Ovary (tissue), 7 donors: ENCODE measurements at regions not wholly inside any gene's neighbourhood (a gene's known extent, or its start where the extent isn't known, plus 50 kb on each side); places are given as distances from the start of the nearest gene placed in this dataset.
A peak's percentile ranks its signal among the peaks of the same experiment; 100 is the strongest.

Experiments
- DNase-seq, 5 donors: peaks; one replicate each; pipeline ENCODE4 v3.0.0-alpha.2; 2019 to 2020
- H3K27ac ChIP-seq, 2 donors: fragments of 200-600 bp; one replicate each; pipeline versions ENCODE4 v1.5.1 to v1.8.0; 2019 to 2022
- H3K27me3 ChIP-seq: fragments of 200-600 bp; one replicate; pipeline ENCODE4 v1.8.0; 2022
- H3K36me3 ChIP-seq: fragments of 200-600 bp; sonication (generic); one replicate; pipeline ENCODE4 v1.5.1; 2019
- H3K4me1 ChIP-seq: one replicate; pipeline ENCODE4 v1.8.1; 2013; ENCODE audit warnings: mild to moderate bottlenecking, moderate library complexity; ENCODE audit not compliant: insufficient read depth
- H3K4me3 ChIP-seq: fragments of 200-600 bp; sonication (generic); one replicate; pipeline ENCODE4 v1.5.1; 2017
- H3K9me3 ChIP-seq, 2 donors: fragments of 200-600 bp in 1 of 2; sonication (generic) in 1 of 2; one replicate each; pipeline versions ENCODE4 v1.5.1 to v1.8.1; 2013 to 2019; ENCODE audit warnings: mild to moderate bottlenecking in 1 of 2, moderate library complexity in 1 of 2
- EP300 ChIP-seq: sonication (generic); formaldehyde crosslinking; IDR thresholded peaks from one replicate; pipeline ENCODE4 v1.6.1; 2017; ENCODE audit warnings: antibody characterized with exemption
- POLR2A ChIP-seq: fragments of 450-650 bp; IDR thresholded peaks from one replicate; pipeline ENCODE4 v1.6.1; 2017; ENCODE audit warnings: antibody characterized with exemption, mild to moderate bottlenecking, moderate library complexity
- WGBS, 3 donors: extraction: QIAGEN DNeasy Blood & Tissue Kit in 1 of 3; methylation state at CpG; one replicate each; pipeline versions ENCODE4 v1.1.5 to v1.1.7; 2013 to 2017; 5-methylcytosine and 5-hydroxymethylcytosine counted together
- intact Hi-C, 4 donors: fragments of 100-400 bp; cut with DNase I; formaldehyde crosslinking; loops; one replicate each; pipeline versions ENCODE4 v1.11.0 to v1.15.1; 2022 to 2023
- TF ChIP-seq, protein P1 (sequence below), 3 donors: fragments of 450-650 bp in 2 of 3; fragments of 200-600 bp in 1 of 3; IDR thresholded peaks; one replicate each; pipeline versions ENCODE4 v1.5.1 to v1.8.0; 2016 to 2022; ENCODE audit warnings: antibody characterized with exemption in 3 of 3, mild to moderate bottlenecking in 1 of 3
- donor health status: DM: no; HTN: no; CAD: no; lungs with moderate emphysema.
- donor health status: DM: no; HTN: no; CAD: no.
- donor health status: Bipolar disorder and iron deficiency.
- donor health status: DM: no; HTN: no; CAD: no.
- donor health status: DM: yes; HTN: yes; CAD: no.

DNA sequence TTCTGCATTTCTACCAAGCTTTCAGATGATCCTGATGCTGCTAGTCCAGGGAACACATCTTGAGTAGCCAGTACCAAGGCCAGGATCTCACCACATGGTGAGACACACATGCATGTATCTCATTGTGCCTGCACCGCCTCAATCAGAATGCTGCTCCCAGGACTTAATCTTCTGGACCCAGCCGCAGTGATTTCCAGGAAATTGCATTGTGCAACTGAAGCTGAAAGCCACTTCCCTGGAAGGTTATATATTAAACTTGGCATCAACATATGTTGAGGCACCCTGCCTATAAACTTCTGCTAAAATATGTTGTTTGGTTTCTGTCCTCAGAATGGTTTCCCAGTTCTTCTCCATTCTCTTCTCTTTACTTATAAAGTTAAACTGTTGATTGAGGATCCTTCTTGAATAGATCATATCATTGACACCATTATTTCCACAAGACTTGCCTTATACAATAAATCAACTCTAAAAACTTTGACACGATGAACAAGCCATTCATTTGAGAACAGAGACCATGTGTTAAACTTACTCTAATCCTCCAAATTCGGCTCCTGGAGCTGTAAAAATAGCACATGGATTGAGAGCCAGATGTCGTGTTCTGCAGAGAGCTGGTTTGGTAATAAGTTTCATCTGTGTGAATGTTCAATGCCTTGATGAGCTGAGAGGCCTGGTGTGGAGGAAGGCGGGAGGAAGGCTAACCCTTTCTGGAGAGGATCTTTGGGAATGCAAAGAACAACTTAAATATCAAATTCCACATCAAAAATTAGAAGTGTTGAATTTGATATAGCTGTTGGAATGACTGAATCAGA lies 65.0 kb upstream of the PCSK2 start:
- TF ChIP-seq POLR2A, result no peak
- no peak for TF ChIP-seq EP300
- TF ChIP-seq, protein P1, sequence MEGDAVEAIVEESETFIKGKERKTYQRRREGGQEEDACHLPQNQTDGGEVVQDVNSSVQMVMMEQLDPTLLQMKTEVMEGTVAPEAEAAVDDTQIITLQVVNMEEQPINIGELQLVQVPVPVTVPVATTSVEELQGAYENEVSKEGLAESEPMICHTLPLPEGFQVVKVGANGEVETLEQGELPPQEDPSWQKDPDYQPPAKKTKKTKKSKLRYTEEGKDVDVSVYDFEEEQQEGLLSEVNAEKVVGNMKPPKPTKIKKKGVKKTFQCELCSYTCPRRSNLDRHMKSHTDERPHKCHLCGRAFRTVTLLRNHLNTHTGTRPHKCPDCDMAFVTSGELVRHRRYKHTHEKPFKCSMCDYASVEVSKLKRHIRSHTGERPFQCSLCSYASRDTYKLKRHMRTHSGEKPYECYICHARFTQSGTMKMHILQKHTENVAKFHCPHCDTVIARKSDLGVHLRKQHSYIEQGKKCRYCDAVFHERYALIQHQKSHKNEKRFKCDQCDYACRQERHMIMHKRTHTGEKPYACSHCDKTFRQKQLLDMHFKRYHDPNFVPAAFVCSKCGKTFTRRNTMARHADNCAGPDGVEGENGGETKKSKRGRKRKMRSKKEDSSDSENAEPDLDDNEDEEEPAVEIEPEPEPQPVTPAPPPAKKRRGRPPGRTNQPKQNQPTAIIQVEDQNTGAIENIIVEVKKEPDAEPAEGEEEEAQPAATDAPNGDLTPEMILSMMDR (IDR thresholded peaks at IDR 0.05), result no peak
- Histone ChIP-seq H3K9me3 (no peaks in the 10 kb centered on the region), H3K4me1 (peaks cover 6% of the 10 kb centered on the region), H3K36me3 (no peaks in the 10 kb centered on the region), H3K27ac (no peak overlapping the region), H3K4me3 (no peak overlapping the region), H3K27me3 (no peaks in the 10 kb centered on the region)
- no peak for DNase-seq
- intact Hi-C loops, result loop anchor here in 1 of 4 donors (5.0 kb wide), 1 partner anchor 1440 kb away; no protein-coding TSS in a partner anchor
- 57 to 67% (median 62%) methylated on average over 6 of the region's 6 CpGs for WGBS, 3 donors

GRCh38 chr20:17168026-17168612 lies 58.7 kb upstream of the PCSK2 start:
- intact Hi-C loops, result no loop called here
- Histone ChIP-seq H3K4me3 (no peak overlapping the region), H3K36me3 (no peaks in the 10 kb centered on the region), H3K4me1 (peaks cover 18% of the 10 kb centered on the region), H3K9me3 (no peaks in the 10 kb centered on the region), H3K27ac (peak overlapping the region in 1 of 2 donors; percentile 20), H3K27me3 (no peaks in the 10 kb centered on the region)
- DNase-seq, result no peak
- TF ChIP-seq, protein P1 (IDR thresholded peaks at IDR 0.05), result no peak
- TF ChIP-seq POLR2A (no peak), EP300 (no peak)
- 54 to 58% (median 56%) methylated on average over 4 of the region's 4 CpGs for WGBS, 3 donors

- peak overlapping the region in 1 of 2 donors; percentile 55 for H3K27ac ChIP-seq
- no peaks in the 10 kb centered on the region for H3K36me3 ChIP-seq
- DNase-seq, result peak; percentile 70 to 81 (median 77)
- TF ChIP-seq EP300 (no peak), POLR2A (no peak)
- TF ChIP-seq, protein P1 (IDR thresholded peaks at IDR 0.05), result no peak
- 1 to 6% (median 2%) methylated on average over 5 of the region's 5 CpGs for WGBS, 3 donors
- H3K9me3 ChIP-seq, result no peaks in the 10 kb centered on the region
- no peaks in the 10 kb centered on the region for H3K27me3 ChIP-seq
- intact Hi-C loops, result no loop called here
- H3K4me1 ChIP-seq, result peaks cover 18% of the 10 kb centered on the region
- H3K4me3 ChIP-seq, result no peak overlapping the region
These were observed 57.2 kb upstream of the PCSK2 start for GRCh38 chr20:17169585-17170136.

- Histone ChIP-seq H3K27me3 (no peaks in the 10 kb centered on the region), H3K4me1 (peaks cover 12% of the 10 kb centered on the region), H3K36me3 (no peaks in the 10 kb centered on the region), H3K27ac (no peak overlapping the region), H3K9me3 (no peaks in the 10 kb centered on the region), H3K4me3 (no peak overlapping the region)
- no peak for DNase-seq
- TF ChIP-seq, protein P1 (IDR thresholded peaks at IDR 0.05), result no peak
- TF ChIP-seq EP300, result no peak
- intact Hi-C loops, result no loop called here
- WGBS, 3 donors, result 29 to 44% (median 37%) methylated on average over 3 of the region's 3 CpGs
These were observed 55.0 kb upstream of the PCSK2 start for GRCh38 chr20:17171746-17172280.
